Astrocyte (in vitro differentiated cells and primary cell): ENCODE measurements at regions not wholly inside any gene's neighbourhood (a gene's known extent, or its start where the extent isn't known, plus 50 kb on each side); places are given as distances from the start of the nearest gene placed in this dataset.
"Not testable (repeated sequence)": the region's sequence is repeated elsewhere in the genome, so short reads cannot be mapped to it uniquely, and the experiment has no call there.

Source experiments
- EZH2 ChIP-seq: IDR thresholded peaks from 2 replicates; pipeline ENCODE4 v1.6.1; 2012; ENCODE audit warnings: mild to moderate bottlenecking, low read length, inconsistent platforms; ENCODE audit not compliant: insufficient read depth
- TF ChIP-seq, protein P1 (sequence below): IDR thresholded peaks from 2 replicates; pipeline ENCODE4 v1.5.1; 2011; ENCODE audit warnings: low read depth, mild to moderate bottlenecking, inconsistent platforms, low read length, moderate library complexity; ENCODE audit not compliant: insufficient read depth

DNA sequence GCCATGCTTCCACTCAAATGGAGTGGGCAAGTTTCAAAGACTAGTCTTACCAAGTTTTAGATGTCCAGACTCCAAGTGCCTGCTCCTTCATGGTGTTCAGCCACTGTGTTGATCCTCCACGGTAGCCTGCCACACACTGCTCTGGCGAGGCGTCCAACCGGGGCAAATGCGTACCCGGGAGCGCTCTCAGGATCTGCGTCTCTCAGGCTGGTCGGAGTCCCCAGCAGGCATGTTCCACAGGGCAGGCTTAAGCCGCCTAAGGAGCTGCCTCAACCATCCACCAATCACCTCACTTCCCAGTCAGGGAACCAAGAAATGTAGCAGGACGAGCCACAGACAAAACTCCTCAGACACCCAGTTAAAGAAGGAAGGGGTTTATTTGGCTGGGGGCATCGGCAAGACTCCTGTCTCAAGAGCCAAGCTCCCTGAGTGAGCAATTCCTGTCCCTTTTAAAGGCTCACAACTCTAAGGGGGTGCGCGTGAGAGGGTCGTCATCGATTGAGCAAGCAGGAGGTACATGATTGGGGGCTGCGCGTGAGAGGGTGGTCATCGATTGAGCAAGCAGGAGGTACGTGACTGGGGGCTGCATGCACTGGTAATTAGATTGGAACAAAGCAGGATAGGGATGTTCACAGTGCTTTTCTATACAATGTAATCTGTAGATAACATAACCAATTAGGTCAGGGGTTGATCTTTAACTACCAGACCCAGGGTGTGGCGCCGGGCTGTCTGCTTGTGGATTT is 816.2 kb downstream of the TRIB2 start:
- TF ChIP-seq, protein P1, sequence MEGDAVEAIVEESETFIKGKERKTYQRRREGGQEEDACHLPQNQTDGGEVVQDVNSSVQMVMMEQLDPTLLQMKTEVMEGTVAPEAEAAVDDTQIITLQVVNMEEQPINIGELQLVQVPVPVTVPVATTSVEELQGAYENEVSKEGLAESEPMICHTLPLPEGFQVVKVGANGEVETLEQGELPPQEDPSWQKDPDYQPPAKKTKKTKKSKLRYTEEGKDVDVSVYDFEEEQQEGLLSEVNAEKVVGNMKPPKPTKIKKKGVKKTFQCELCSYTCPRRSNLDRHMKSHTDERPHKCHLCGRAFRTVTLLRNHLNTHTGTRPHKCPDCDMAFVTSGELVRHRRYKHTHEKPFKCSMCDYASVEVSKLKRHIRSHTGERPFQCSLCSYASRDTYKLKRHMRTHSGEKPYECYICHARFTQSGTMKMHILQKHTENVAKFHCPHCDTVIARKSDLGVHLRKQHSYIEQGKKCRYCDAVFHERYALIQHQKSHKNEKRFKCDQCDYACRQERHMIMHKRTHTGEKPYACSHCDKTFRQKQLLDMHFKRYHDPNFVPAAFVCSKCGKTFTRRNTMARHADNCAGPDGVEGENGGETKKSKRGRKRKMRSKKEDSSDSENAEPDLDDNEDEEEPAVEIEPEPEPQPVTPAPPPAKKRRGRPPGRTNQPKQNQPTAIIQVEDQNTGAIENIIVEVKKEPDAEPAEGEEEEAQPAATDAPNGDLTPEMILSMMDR = not testable (repeated sequence)
- not testable (repeated sequence) for TF ChIP-seq EZH2
